Omental fat pad (tissue), 3 donors: ENCODE measurements at regions not wholly inside any gene's neighbourhood (a gene's known extent, or its start where the extent isn't known, plus 50 kb on each side); places are given as distances from the start of the nearest gene placed in this dataset.

ENCODE experiments used
- ATAC-seq: fragments of 150-250 bp; one replicate; pipeline ENCODE4 v1.9.1; 2016; ENCODE audit warnings: mild to moderate bottlenecking, moderate library complexity; ENCODE audit not compliant: low FRiP score
- DNase-seq: peaks from one replicate; pipeline ENCODE4 v3.0.0-alpha.2; 2019; ENCODE audit warnings: low spot score
- TF ChIP-seq, protein P1 (sequence below), 3 donors: fragments of 450-650 bp; IDR thresholded peaks; one replicate each; pipeline ENCODE4 v1.5.1; 2016 to 2017; ENCODE audit warnings: antibody characterized with exemption in 3 of 3, mild to moderate bottlenecking in 3 of 3, moderate library complexity in 2 of 3

DNA sequence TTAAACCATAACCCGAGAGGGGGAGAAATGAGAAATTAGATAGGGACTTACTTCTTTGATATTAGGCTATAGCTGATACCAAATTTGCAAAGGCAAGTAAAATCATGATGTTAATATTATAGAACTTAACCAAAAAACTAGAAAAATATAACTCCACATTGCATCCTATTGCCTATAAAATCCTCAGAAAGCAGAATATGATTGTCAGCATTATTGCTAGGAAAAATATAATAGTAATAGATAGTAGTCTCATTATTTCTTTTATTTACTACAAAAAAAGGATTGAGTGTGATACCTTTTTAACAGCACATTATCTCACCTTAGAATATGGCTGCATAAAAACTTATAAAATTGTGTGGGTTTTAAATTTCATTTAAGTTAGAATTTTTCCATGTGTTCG, 206.5 kb upstream of the CDIN1 start:
- DNase-seq (no peak), ATAC-seq (no peak)
- TF ChIP-seq, protein P1, sequence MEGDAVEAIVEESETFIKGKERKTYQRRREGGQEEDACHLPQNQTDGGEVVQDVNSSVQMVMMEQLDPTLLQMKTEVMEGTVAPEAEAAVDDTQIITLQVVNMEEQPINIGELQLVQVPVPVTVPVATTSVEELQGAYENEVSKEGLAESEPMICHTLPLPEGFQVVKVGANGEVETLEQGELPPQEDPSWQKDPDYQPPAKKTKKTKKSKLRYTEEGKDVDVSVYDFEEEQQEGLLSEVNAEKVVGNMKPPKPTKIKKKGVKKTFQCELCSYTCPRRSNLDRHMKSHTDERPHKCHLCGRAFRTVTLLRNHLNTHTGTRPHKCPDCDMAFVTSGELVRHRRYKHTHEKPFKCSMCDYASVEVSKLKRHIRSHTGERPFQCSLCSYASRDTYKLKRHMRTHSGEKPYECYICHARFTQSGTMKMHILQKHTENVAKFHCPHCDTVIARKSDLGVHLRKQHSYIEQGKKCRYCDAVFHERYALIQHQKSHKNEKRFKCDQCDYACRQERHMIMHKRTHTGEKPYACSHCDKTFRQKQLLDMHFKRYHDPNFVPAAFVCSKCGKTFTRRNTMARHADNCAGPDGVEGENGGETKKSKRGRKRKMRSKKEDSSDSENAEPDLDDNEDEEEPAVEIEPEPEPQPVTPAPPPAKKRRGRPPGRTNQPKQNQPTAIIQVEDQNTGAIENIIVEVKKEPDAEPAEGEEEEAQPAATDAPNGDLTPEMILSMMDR (IDR thresholded peaks at IDR 0.05) = no peak

DNA sequence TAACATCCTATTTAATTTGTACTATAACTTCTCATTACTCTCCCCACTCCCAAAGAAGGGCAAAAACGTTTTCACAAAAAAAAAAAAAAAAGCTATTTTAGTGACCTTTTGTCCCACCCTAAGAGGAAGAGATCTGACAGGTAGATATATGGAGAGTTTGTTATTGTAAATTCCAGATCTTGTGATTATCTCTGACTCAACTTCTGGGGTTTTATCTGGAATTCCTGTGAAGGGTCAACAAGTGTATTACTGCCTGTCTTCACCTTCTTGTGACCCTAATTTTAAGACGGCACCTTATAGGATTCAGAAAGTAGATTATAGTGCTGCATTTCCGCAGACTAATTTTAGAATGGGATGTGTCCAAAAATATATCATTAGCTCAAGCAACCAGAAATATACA, 205.9 kb upstream of the CDIN1 start:
- DNase-seq = no peak
- no peak for ATAC-seq
- TF ChIP-seq, protein P1 (IDR thresholded peaks at IDR 0.05) = no peak

DNA sequence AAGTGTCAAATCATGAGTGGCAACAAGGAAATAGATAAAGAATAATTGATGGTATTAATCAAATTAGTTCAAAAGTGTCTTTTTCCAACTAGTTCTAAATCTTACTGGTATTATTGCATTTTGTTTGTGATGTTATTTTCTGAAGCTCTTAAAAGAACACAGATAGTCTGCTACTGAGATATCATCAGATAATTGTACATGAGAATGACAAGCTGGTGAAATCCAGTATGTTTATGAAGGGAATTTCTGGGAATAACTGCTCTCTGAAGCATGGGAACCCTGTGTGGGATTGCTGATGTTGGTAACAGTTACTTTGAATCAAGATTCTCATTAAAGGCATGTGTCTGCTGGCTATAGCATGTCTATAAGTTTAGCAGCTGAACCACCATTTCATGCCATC, 190.3 kb upstream of the CDIN1 start:
- DNase-seq (no peak), ATAC-seq (no peak)
- TF ChIP-seq, protein P1 (IDR thresholded peaks at IDR 0.05) = no peak

DNA sequence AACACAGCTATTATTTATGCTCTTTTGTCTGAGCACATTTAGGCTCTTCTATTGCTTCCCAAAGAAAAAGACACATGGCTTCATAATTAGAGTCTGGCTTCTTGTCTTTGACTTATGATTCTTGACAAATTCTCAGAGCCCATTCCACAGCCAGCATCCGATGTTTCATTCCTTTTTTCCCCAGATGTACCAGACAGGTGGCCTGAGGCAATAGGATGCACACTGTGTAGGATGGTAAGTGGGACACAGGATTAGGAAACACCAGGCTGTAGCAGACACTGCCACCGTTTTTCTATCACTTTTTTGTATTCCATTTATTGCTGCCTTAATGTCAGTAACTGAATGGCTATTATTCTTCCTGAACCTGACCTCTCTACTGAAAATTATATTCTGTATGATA, 188.9 kb upstream of the CDIN1 start:
- DNase-seq (no peak), ATAC-seq (no peak)
- TF ChIP-seq, protein P1 (IDR thresholded peaks at IDR 0.05) = no peak

DNA sequence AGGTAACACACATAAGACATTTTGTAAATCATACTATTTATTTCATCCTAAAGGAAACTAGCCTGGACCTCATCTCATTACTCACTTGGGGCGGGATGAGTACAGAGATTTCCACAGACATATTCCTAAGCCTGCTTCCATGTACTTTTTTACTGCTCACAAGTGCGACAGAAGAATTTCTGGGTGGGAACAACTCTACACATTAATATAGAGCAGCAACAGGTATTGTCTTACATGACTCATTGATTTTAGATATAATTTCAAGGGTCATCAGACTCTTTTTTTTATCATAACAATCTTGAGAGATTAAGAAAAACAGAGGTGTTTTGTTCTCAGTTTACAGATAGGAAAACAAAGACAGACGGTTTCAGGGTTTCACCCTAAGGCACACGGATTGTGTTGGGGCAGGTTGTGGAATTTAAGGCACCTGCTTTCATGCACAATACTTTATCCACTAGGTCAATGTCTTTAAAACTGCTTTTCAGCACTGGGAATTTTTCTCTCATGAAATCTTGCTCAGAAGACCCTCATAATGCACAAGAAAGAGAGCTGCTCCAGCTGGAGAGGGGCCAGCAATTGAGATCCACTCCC, 186.7 kb upstream of the CDIN1 start:
- DNase-seq (no peak), ATAC-seq (no peak)
- TF ChIP-seq, protein P1 (IDR thresholded peaks at IDR 0.05) = no peak

DNA sequence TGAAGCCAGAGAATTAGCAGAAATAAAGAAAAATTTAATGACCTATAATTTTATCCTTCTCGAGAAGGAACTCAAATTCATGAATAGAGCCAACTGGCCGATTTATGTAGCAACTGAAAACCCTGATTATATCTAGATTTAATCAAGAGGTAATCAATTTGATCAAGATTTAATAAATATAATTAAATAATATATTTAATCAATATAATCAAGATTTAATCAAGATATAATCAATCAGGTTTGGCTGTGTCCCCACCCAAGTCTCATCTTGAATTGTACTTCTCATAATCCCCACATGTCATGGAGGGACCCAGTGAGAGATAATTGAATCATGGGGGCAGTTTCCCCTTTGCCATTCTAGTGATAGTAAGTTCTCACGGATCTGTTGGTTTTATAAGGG, 181.2 kb upstream of the CDIN1 start:
- TF ChIP-seq, protein P1 (IDR thresholded peaks at IDR 0.05) = no peak
- no peak for DNase-seq
- no peak for ATAC-seq

DNA sequence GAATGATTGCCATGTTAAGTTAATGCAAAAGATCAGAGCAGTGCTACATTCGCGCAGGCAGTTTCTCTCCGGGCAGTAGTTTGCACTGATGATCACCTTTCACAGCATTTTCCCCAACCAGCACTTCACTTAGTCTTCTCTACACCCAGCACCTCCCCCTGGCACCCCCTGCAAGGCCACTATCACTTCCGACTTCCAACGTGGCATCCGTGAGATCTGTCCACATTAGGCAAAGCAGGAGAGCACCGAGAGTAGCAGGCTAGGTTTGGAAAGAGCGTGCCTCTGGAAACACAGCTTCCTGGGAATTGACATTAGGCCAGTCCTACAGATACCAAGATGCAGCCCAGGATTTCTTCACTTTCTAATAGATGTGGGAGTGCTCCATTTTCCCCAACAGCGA, 180.2 kb upstream of the CDIN1 start:
- TF ChIP-seq, protein P1 (IDR thresholded peaks at IDR 0.05) = no peak
- no peak for DNase-seq
- ATAC-seq = no peak
